Liver (tissue), 8 donors: ENCODE measurements at regions not wholly inside any gene's neighbourhood (a gene's known extent, or its start where the extent isn't known, plus 50 kb on each side); places are given as distances from the start of the nearest gene placed in this dataset.

Experiments
- DNase-seq: peaks from one replicate; pipeline ENCODE4 v3.0.0-alpha.2; 2017; ENCODE audit warnings: low spot score
- H3K27ac ChIP-seq, 2 donors: one replicate each; pipeline ENCODE4 v1.7.0; 2013; ENCODE audit warnings: inconsistent platforms in 2 of 2, low read length in 2 of 2, control low read depth in 1 of 2, low read depth in 1 of 2, mild to moderate bottlenecking in 1 of 2
- H3K27me3 ChIP-seq, 4 donors: one replicate each; pipeline versions ENCODE4 v1.6.1 to v1.7.0; 2013; ENCODE audit warnings: low read length in 3 of 4, inconsistent platforms in 1 of 4, mild to moderate bottlenecking in 1 of 4, moderate library complexity in 1 of 4; ENCODE audit not compliant: control insufficient read depth in 4 of 4, insufficient read depth in 4 of 4
- H3K36me3 ChIP-seq, 4 donors: one replicate each; pipeline versions ENCODE4 v1.6.1 to v1.7.0; 2013; ENCODE audit warnings: low read length in 3 of 4, mild to moderate bottlenecking in 3 of 4, low read depth in 1 of 4, moderate library complexity in 1 of 4; ENCODE audit not compliant: control insufficient read depth in 4 of 4, insufficient read depth in 3 of 4
- H3K4me1 ChIP-seq, 4 donors: one replicate each; pipeline versions ENCODE4 v1.6.1 to v1.7.0; 2013; ENCODE audit warnings: low read length in 3 of 4, mild to moderate bottlenecking in 3 of 4, moderate library complexity in 1 of 4; ENCODE audit not compliant: control insufficient read depth in 4 of 4, insufficient read depth in 4 of 4
- H3K4me3 ChIP-seq, 3 donors: one replicate each; pipeline versions ENCODE4 v1.6.1 to v1.7.0; 2013; ENCODE audit warnings: low read length in 3 of 3, control low read depth in 1 of 3, low read depth in 1 of 3, mild to moderate bottlenecking in 1 of 3
- H3K9ac ChIP-seq, 2 donors: one replicate each; pipeline ENCODE4 v1.7.0; 2013; ENCODE audit warnings: low read length in 2 of 2, mild to moderate bottlenecking in 2 of 2, moderate library complexity in 2 of 2, control low read depth in 1 of 2, low read depth in 1 of 2
- H3K9me3 ChIP-seq, 4 donors: one replicate each; pipeline versions ENCODE4 v1.6.1 to v1.7.0; 2013; ENCODE audit warnings: low read length in 3 of 4; ENCODE audit not compliant: control insufficient read depth in 4 of 4
- ATF3 ChIP-seq: IDR thresholded peaks from 2 replicates; pipeline ENCODE4 v1.6.1; 2016; ENCODE audit warnings: antibody characterized with exemption
- CTCF ChIP-seq: fragments of 150-350 bp; IDR thresholded peaks from 2 replicates; pipeline ENCODE4 v1.5.1; 2017; ENCODE audit warnings: improper control_type of control experiment, low read depth, low read length; ENCODE audit not compliant: missing input control
- EGR1 ChIP-seq, 2 donors: IDR thresholded peaks; 2 replicates each; pipeline ENCODE4 v1.6.1; 2016 to 2018; ENCODE audit warnings: antibody characterized with exemption in 2 of 2, low read depth in 2 of 2
- FOXA1 ChIP-seq: IDR thresholded peaks from 2 replicates; pipeline ENCODE4 v1.6.1; 2016; ENCODE audit warnings: antibody characterized with exemption
- FOXA2 ChIP-seq: IDR thresholded peaks from 2 replicates; pipeline ENCODE4 v1.6.1; 2016; ENCODE audit warnings: antibody characterized with exemption
- HNF4G ChIP-seq: IDR thresholded peaks from 2 replicates; pipeline ENCODE4 v1.6.1; 2016; ENCODE audit warnings: antibody characterized with exemption
- MAX ChIP-seq: IDR thresholded peaks from 2 replicates; pipeline ENCODE4 v1.6.1; 2016; ENCODE audit warnings: antibody characterized with exemption
- NR2F2 ChIP-seq: IDR thresholded peaks from 2 replicates; pipeline ENCODE4 v1.6.1; 2016; ENCODE audit warnings: antibody characterized with exemption
- RAD21 ChIP-seq, 2 donors: IDR thresholded peaks; 2 replicates each; pipeline ENCODE4 v1.6.1; 2016; ENCODE audit warnings: antibody characterized with exemption in 2 of 2, mild to moderate bottlenecking in 2 of 2
- REST ChIP-seq: IDR thresholded peaks from 2 replicates; pipeline ENCODE4 v1.6.1; 2016; ENCODE audit warnings: antibody characterized with exemption, mild to moderate bottlenecking
- SP1 ChIP-seq: IDR thresholded peaks from 2 replicates; pipeline ENCODE4 v1.6.1; 2018; ENCODE audit warnings: antibody characterized with exemption, mild to moderate bottlenecking
- TAF1 ChIP-seq: conservative IDR thresholded peaks from 2 replicates; pipeline ENCODE4 v1.6.1; 2016; ENCODE audit warnings: antibody characterized with exemption, mild to moderate bottlenecking
- YY1 ChIP-seq: IDR thresholded peaks from 2 replicates; pipeline ENCODE4 v1.6.1; 2016; ENCODE audit warnings: antibody characterized with exemption, mild to moderate bottlenecking
- ZBTB33 ChIP-seq: IDR thresholded peaks from 2 replicates; pipeline ENCODE4 v1.6.1; 2016; ENCODE audit warnings: antibody characterized with exemption
- WGBS: extraction: QIAGEN DNeasy Blood & Tissue Kit; methylation state at CpG from one replicate; pipeline ENCODE4 v1.1.7; 2013; 5-methylcytosine and 5-hydroxymethylcytosine counted together
- donor health status: healthy.
- donor health status: healthy.
- donor health status: healthy.
- donor health status: healthy.
- donor health status: healthy.

- 78% methylated on average over 2 of the region's 2 CpGs for WGBS
- no peak for TF ChIP-seq EGR1 (IDR thresholded peaks at IDR 0.05; ENCODE audit: low read depth in 2 of 2)
- TF ChIP-seq TAF1: no peak
- TF ChIP-seq HNF4G: no peak
- no peak for TF ChIP-seq RAD21 (IDR thresholded peaks at IDR 0.05)
- no peak for TF ChIP-seq FOXA2
- no peak for TF ChIP-seq SP1
- TF ChIP-seq MAX: no peak
- no peak for TF ChIP-seq ATF3
- no peak for TF ChIP-seq REST
- TF ChIP-seq YY1: no peak
- TF ChIP-seq FOXA1: no peak
- no peak for TF ChIP-seq CTCF
- TF ChIP-seq NR2F2: no peak
- TF ChIP-seq ZBTB33: no peak
These were observed 72.6 kb upstream of the DPH6 start for GRCh38 chr15:35618260-35619188.

More at GRCh38 chr15:35618260-35619188, 72.6 kb upstream of the DPH6 start:
- no peak for DNase-seq
- H3K4me3 ChIP-seq: no peak overlapping the region
- H3K9ac ChIP-seq: no peak overlapping the region
- H3K27ac ChIP-seq: no peak overlapping the region
- H3K9me3 ChIP-seq: no peaks in the 10 kb centered on the region
- no peaks in the 10 kb centered on the region for H3K27me3 ChIP-seq
- peaks cover 0 to 3% (median 0%) of the 10 kb centered on the region in 4 donors for H3K4me1 ChIP-seq
- no peaks in the 10 kb centered on the region for H3K36me3 ChIP-seq
